SK-N-SH (cell line): ENCODE measurements at regions not wholly inside any gene's neighbourhood (a gene's known extent, or its start where the extent isn't known, plus 50 kb on each side); places are given as distances from the start of the nearest gene placed in this dataset.

Experiments used
- CHD2 ChIP-seq: fragments of 150-350 bp; IDR thresholded peaks from 2 replicates; pipeline ENCODE4 v1.6.1; 2018; ENCODE audit warnings: low read length; ENCODE audit not compliant: partially characterized antibody
- EP300 ChIP-seq, 2 experiments: IDR thresholded peaks; 2 replicates each; pipeline versions ENCODE4 v1.4.0 to v1.6.1; 2012; ENCODE audit warnings: borderline replicate concordance in 1 of 2, low read depth in 1 of 2, low read length in 1 of 2
- EZH2phosphoT487 ChIP-seq: fragments of 200-600 bp; sonication (generic); IDR thresholded peaks from 2 replicates; pipeline ENCODE4 v1.6.1; 2017; ENCODE audit warnings: low read depth, mixed run types, mild to moderate bottlenecking, antibody characterized with exemption, moderate library complexity, borderline replicate concordance
- FOXM1 ChIP-seq: IDR thresholded peaks from 2 replicates; pipeline ENCODE4 v1.4.0; 2012; ENCODE audit warnings: low read depth, mild to moderate bottlenecking
- NFIC ChIP-seq: IDR thresholded peaks from 2 replicates; pipeline ENCODE4 v1.4.0; 2012; ENCODE audit warnings: borderline replicate concordance
- TEAD4 ChIP-seq: IDR thresholded peaks from 2 replicates; pipeline ENCODE4 v1.4.0; 2012; ENCODE audit warnings: mild to moderate bottlenecking, borderline replicate concordance; ENCODE audit not compliant: insufficient read depth
- YY1 ChIP-seq: IDR thresholded peaks from 2 replicates; pipeline ENCODE4 v1.4.0; 2012; ENCODE audit warnings: low read depth, mild to moderate bottlenecking
- TF ChIP-seq, protein P1 (sequence below): fragments of 200-600 bp; sonication (generic); IDR thresholded peaks from 2 replicates; pipeline ENCODE4 v1.6.1; 2017; ENCODE audit warnings: antibody characterized with exemption, mild to moderate bottlenecking, moderate library complexity
- TF ChIP-seq, protein P2 (sequence below): fragments of 150-350 bp; IDR thresholded peaks from 2 replicates; pipeline ENCODE4 v1.6.1; 2017; ENCODE audit warnings: antibody characterized with exemption, low read length, low read depth, borderline replicate concordance
- TF ChIP-seq, protein P3 (sequence below): IDR thresholded peaks from 2 replicates; pipeline ENCODE4 v1.6.1; 2012; ENCODE audit warnings: mild to moderate bottlenecking, low read depth, low read length, moderate library complexity

DNA sequence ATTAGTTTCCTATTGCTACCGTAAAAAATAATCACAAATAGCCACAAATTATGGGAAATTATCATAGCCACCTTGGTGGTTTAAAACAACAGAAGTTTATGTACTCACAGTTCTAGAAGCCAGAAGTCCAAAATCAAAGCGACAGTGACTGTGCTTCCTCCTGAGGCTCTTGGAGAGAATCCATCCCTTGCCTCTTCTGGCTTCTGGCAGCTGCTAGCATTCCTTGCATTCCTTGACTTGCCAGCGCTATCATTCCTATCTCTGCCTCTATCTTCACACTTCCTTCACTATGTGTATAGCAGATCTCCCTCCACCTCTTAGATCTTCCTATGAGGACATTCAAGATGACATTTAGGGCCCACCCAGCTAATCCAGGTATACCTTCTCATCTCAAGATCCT, 180.1 kb upstream of the USP25 start:
- TF ChIP-seq EZH2phosphoT487 (no peak), YY1 (no peak), CHD2 (no peak), NFIC (no peak), FOXM1 (no peak), TEAD4 (no peak), EP300 (IDR thresholded peaks at IDR 0.05; ENCODE audit: borderline replicate concordance in 1 of 2, low read depth in 1 of 2, low read length in 1 of 2) (no peak)
- TF ChIP-seq, protein P1, sequence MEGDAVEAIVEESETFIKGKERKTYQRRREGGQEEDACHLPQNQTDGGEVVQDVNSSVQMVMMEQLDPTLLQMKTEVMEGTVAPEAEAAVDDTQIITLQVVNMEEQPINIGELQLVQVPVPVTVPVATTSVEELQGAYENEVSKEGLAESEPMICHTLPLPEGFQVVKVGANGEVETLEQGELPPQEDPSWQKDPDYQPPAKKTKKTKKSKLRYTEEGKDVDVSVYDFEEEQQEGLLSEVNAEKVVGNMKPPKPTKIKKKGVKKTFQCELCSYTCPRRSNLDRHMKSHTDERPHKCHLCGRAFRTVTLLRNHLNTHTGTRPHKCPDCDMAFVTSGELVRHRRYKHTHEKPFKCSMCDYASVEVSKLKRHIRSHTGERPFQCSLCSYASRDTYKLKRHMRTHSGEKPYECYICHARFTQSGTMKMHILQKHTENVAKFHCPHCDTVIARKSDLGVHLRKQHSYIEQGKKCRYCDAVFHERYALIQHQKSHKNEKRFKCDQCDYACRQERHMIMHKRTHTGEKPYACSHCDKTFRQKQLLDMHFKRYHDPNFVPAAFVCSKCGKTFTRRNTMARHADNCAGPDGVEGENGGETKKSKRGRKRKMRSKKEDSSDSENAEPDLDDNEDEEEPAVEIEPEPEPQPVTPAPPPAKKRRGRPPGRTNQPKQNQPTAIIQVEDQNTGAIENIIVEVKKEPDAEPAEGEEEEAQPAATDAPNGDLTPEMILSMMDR, result no peak
- TF ChIP-seq, protein P2, sequence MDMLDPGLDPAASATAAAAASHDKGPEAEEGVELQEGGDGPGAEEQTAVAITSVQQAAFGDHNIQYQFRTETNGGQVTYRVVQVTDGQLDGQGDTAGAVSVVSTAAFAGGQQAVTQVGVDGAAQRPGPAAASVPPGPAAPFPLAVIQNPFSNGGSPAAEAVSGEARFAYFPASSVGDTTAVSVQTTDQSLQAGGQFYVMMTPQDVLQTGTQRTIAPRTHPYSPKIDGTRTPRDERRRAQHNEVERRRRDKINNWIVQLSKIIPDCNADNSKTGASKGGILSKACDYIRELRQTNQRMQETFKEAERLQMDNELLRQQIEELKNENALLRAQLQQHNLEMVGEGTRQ, result no peak
- TF ChIP-seq, protein P3, sequence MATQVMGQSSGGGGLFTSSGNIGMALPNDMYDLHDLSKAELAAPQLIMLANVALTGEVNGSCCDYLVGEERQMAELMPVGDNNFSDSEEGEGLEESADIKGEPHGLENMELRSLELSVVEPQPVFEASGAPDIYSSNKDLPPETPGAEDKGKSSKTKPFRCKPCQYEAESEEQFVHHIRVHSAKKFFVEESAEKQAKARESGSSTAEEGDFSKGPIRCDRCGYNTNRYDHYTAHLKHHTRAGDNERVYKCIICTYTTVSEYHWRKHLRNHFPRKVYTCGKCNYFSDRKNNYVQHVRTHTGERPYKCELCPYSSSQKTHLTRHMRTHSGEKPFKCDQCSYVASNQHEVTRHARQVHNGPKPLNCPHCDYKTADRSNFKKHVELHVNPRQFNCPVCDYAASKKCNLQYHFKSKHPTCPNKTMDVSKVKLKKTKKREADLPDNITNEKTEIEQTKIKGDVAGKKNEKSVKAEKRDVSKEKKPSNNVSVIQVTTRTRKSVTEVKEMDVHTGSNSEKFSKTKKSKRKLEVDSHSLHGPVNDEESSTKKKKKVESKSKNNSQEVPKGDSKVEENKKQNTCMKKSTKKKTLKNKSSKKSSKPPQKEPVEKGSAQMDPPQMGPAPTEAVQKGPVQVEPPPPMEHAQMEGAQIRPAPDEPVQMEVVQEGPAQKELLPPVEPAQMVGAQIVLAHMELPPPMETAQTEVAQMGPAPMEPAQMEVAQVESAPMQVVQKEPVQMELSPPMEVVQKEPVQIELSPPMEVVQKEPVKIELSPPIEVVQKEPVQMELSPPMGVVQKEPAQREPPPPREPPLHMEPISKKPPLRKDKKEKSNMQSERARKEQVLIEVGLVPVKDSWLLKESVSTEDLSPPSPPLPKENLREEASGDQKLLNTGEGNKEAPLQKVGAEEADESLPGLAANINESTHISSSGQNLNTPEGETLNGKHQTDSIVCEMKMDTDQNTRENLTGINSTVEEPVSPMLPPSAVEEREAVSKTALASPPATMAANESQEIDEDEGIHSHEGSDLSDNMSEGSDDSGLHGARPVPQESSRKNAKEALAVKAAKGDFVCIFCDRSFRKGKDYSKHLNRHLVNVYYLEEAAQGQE, result no peak
